PC-3 (cell line): ENCODE measurements at regions not wholly inside any gene's neighbourhood (a gene's known extent, or its start where the extent isn't known, plus 50 kb on each side); places are given as distances from the start of the nearest gene placed in this dataset.

ENCODE experiments used
- ATAC-seq: fragments of 200-7000 bp; cut with Tn5 transposase; 2 replicates; pipeline ENCODE4 v1.9.1; 2020; ENCODE audit warnings: mild to moderate bottlenecking, moderate library complexity
- BruUV-seq: library from RNA; stranded (reverse); fragments of 400-500 nt; replicated peaks from 2 replicates; lab custom pipeline; 2021; lab: Mats Ljungman, UMichigan
- CTCF ChIA-PET: fragments of 300-600 bp; sonication (Branson Sonifier 250); formaldehyde crosslinking; loops from one replicate; lab custom pipeline; 2022; ENCODE audit warnings: antibody characterized with exemption; lab: Charles Lee
- POLR2A ChIA-PET: fragments of 300-600 bp; sonication (Branson Sonifier 250); formaldehyde crosslinking; loops from one replicate; lab custom pipeline; 2022; ENCODE audit warnings: antibody characterized with exemption; ENCODE audit not compliant: unreplicated experiment; lab: Charles Lee
- DNase-seq: peaks from one replicate; pipeline ENCODE4 v3.0.0-alpha.2; 2015
- H2AFZ ChIP-seq: fragments of 300-600 bp; sonication (generic); 2 replicates; pipeline ENCODE4 v1.6.0; 2016; ENCODE audit warnings: antibody characterized with exemption, low read length
- H3F3A ChIP-seq: fragments of 300-600 bp; sonication (generic); one replicate; pipeline ENCODE4 v1.6.0; 2017; ENCODE audit warnings: antibody characterized with exemption, low read length, control low read depth, mild to moderate bottlenecking; ENCODE audit not compliant: unreplicated experiment
- H3K27ac ChIP-seq: fragments of 300-600 bp; sonication (generic); 2 replicates; pipeline ENCODE4 v1.5.1; 2016; ENCODE audit warnings: mild to moderate bottlenecking, low read length
- H3K27me3 ChIP-seq: fragments of 300-600 bp; sonication (generic); 2 replicates; pipeline ENCODE4 v1.6.1; 2016; ENCODE audit warnings: low read length, mixed read lengths
- H3K36me3 ChIP-seq: fragments of 300-600 bp; sonication (generic); 2 replicates; pipeline ENCODE4 v1.6.1; 2016; ENCODE audit warnings: low read depth, mixed run types, low read length, mixed read lengths
- H3K4me1 ChIP-seq: fragments of 300-600 bp; sonication (generic); 2 replicates; pipeline ENCODE4 v1.5.1; 2016; ENCODE audit warnings: low read length; ENCODE audit not compliant: insufficient read depth
- H3K4me2 ChIP-seq: fragments of 300-600 bp; sonication (generic); 2 replicates; pipeline ENCODE4 v1.6.0; 2016; ENCODE audit warnings: low read length
- H3K4me3 ChIP-seq: fragments of 300-600 bp; sonication (generic); 2 replicates; pipeline ENCODE4 v1.5.1; 2016; ENCODE audit warnings: mild to moderate bottlenecking, low read length, mixed read lengths
- H3K79me2 ChIP-seq: fragments of 300-600 bp; sonication (generic); 2 replicates; pipeline ENCODE4 v1.6.1; 2017; ENCODE audit warnings: low read length, mixed read lengths
- H3K9ac ChIP-seq: fragments of 300-600 bp; sonication (generic); 2 replicates; pipeline ENCODE4 v1.6.0; 2016; ENCODE audit warnings: mild to moderate bottlenecking, low read length
- H3K9me2 ChIP-seq: fragments of 300-600 bp; sonication (generic); replicated peaks from 2 replicates; pipeline ENCODE4 v1.6.1; 2016; ENCODE audit warnings: mixed run types, low read length, mixed read lengths
- H3K9me3 ChIP-seq: fragments of 300-600 bp; sonication (generic); 2 replicates; pipeline ENCODE4 v1.6.1; 2016; ENCODE audit warnings: low read length, mixed read lengths
- H4K20me1 ChIP-seq: fragments of 300-600 bp; sonication (generic); 2 replicates; pipeline ENCODE4 v1.6.1; 2016; ENCODE audit warnings: low read length, mixed read lengths
- EZH2 ChIP-seq: fragments of 300-600 bp; sonication (generic); IDR thresholded peaks from one replicate; pipeline ENCODE4 v1.6.1; 2017; ENCODE audit warnings: antibody characterized with exemption, mild to moderate bottlenecking, low read length; ENCODE audit not compliant: unreplicated experiment
- EZH2phosphoT487 ChIP-seq: fragments of 300-600 bp; sonication (generic); IDR thresholded peaks from 2 replicates; pipeline ENCODE4 v1.6.1; 2018; ENCODE audit warnings: mild to moderate bottlenecking, antibody characterized with exemption, low read length, borderline replicate concordance
- intact Hi-C: fragments of 100-400 bp; cut with micrococcal nuclease; formaldehyde crosslinking; loops from 2 replicates; pipeline ENCODE4 v1.9.0; 2023
- TF ChIP-seq, protein P1 (sequence below): fragments of 300-600 bp; sonication (generic); conservative IDR thresholded peaks from 2 replicates; pipeline ENCODE4 v1.5.1; 2017; ENCODE audit warnings: antibody characterized with exemption, low read depth, mild to moderate bottlenecking, low read length

DNA sequence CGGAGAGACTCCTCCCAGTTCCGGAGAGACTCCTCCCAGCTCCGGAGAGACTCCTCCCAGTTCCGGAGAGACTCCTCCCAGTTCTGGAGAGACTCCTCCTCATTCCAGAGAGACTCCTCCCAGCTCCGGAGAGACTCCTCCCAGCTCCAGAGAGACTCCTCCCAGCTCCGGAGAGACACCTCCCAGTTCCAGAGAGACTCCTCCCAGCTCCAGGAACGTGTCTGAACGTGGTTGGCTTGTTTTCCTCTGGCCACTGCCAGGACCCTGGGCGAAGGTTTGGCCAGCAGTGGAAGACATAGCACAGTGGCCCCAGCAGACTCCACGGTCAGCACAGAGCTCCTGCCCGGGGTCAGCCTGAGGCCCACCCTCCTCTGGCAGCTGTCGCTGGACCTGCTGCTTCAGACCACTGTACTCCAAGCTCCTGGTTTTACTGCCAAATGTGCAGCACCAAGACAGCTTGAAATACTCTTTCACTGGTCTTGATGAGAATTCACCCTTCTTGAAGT lies 122.3 kb upstream of the AFDN start:
- intact Hi-C loops, result no loop called here
- no peaks in the 10 kb centered on the region for H3K36me3 ChIP-seq
- H3K4me2 ChIP-seq, result no peak overlapping the region
- H3K9ac ChIP-seq, result no peak overlapping the region
- H3K4me1 ChIP-seq, result peaks cover 10% of the 10 kb centered on the region
- H3K4me3 ChIP-seq, result no peak overlapping the region
- H3K9me2 ChIP-seq, result no peaks in the 10 kb centered on the region
- no peaks in the 10 kb centered on the region for H4K20me1 ChIP-seq
- H3K27ac ChIP-seq, result no peak overlapping the region
- no peak overlapping the region for H2AFZ ChIP-seq
- TF ChIP-seq, protein P1, sequence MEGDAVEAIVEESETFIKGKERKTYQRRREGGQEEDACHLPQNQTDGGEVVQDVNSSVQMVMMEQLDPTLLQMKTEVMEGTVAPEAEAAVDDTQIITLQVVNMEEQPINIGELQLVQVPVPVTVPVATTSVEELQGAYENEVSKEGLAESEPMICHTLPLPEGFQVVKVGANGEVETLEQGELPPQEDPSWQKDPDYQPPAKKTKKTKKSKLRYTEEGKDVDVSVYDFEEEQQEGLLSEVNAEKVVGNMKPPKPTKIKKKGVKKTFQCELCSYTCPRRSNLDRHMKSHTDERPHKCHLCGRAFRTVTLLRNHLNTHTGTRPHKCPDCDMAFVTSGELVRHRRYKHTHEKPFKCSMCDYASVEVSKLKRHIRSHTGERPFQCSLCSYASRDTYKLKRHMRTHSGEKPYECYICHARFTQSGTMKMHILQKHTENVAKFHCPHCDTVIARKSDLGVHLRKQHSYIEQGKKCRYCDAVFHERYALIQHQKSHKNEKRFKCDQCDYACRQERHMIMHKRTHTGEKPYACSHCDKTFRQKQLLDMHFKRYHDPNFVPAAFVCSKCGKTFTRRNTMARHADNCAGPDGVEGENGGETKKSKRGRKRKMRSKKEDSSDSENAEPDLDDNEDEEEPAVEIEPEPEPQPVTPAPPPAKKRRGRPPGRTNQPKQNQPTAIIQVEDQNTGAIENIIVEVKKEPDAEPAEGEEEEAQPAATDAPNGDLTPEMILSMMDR, result no peak
- H3K27me3 ChIP-seq, result peaks cover 14% of the 10 kb centered on the region; the same call in 1 of the 2 replicates
- no TSS peak for BruUV-seq
- H3K9me3 ChIP-seq, result no peaks in the 10 kb centered on the region
- ChIA-PET CTCF (no interaction called here), POLR2A (no interaction called here)
- no peaks in the 10 kb centered on the region for H3K79me2 ChIP-seq
- DNase-seq, result no peak
- no peaks in the 10 kb centered on the region for H3F3A ChIP-seq
- ATAC-seq, result no peak

DNA sequence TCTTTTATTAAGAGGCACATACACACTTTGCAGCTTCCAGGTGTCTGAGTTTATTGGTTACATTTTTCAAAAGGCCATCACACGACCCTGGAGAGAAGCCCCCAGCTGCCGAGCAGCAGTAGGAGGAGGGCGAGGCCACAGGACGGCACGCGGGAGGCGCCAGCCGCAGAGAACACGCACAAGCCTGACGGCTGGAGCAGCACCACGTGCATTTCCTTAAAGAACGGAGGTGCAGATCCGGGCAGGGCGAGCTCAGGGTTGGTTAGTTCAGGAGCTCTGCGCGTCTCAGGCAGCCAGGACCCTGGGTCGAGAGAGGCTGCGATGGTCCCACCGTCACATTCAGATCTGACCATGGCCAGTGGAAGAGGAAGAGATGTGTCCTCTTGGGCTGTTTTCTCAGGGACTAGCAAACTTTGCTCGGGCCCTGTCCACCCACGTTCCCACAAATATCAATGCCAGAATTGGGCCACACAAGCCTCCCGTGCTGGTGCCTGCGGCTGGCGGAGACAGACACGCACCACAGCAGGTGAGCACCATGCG lies 121.4 kb upstream of the AFDN start:
- H2AFZ ChIP-seq, result no peak overlapping the region
- H3K4me2 ChIP-seq, result no peak overlapping the region
- H3F3A ChIP-seq, result no peaks in the 10 kb centered on the region
- intact Hi-C loops, result no loop called here
- H3K27ac ChIP-seq, result no peak overlapping the region
- H3K9me2 ChIP-seq, result no peaks in the 10 kb centered on the region
- POLR2A ChIA-PET, result no interaction called here
- ATAC-seq (no peak), DNase-seq (no peak)
- H3K9me3 ChIP-seq, result no peaks in the 10 kb centered on the region
- TF ChIP-seq EZH2phosphoT487 (no peak), EZH2 (no peak)
- TF ChIP-seq, protein P1, result no peak
- CTCF ChIA-PET, result no interaction called here
- H3K36me3 ChIP-seq, result no peaks in the 10 kb centered on the region
- H4K20me1 ChIP-seq, result no peaks in the 10 kb centered on the region
- H3K4me1 ChIP-seq, result 0 out of 2 replicates have a peak, but pooled peaks cover 1% of the 10 kb centered on the region
- H3K79me2 ChIP-seq, result no peaks in the 10 kb centered on the region
- no TSS peak for BruUV-seq
- H3K27me3 ChIP-seq, result peaks cover 17% of the 10 kb centered on the region
- no peak overlapping the region for H3K4me3 ChIP-seq
- no peak overlapping the region for H3K9ac ChIP-seq

DNA sequence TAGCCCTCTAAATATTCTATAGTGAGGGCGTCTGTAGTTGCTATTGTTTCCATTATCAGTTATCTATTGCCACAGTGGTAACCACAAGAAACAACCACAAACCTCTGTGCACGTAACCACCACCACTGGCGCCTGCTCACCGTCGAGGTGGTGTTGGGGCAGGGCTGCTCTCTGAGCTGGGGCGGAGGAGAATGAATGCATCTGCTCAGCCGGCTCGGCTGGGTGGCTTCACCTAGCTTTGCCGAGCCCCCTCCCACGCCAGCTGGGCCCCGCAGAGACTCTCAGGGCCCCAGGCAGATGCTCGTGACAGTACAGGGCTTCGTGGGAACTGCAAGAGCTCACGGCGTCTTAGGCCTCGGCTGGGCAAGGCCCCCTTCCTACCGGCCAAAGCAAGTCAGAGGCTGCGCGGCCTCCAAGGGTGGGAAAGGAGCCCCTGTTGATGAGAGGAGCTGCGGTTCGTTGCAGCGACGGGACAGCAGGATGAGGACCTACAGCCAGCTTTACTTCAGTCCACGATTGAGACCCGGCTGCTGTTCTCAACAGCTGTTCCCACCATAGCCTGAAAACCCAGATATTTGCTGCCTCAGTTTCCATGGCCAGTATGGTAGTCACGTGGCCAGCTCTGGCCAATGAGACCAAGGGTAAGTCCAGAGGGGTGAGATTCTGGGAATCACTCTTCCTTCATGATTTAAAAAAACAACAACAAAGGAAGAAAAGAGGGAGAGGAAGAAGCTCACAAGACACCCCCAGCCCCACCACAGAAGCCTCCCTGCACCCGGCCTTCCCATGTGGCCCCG lies 120.2 kb upstream of the AFDN start:
- intact Hi-C loops, result no loop called here
- peaks cover 22% of the 10 kb centered on the region for H3K27me3 ChIP-seq
- H3K9me2 ChIP-seq, result no peaks in the 10 kb centered on the region
- no peaks in the 10 kb centered on the region for H3K9me3 ChIP-seq
- H3K4me3 ChIP-seq, result no peak overlapping the region
- H4K20me1 ChIP-seq, result no peaks in the 10 kb centered on the region
- H3K4me2 ChIP-seq, result no peak overlapping the region
- no peak overlapping the region for H3K27ac ChIP-seq
- ChIA-PET POLR2A (no interaction called here), CTCF (no interaction called here)
- no peak for TF ChIP-seq EZH2phosphoT487
- no peak for TF ChIP-seq EZH2
- TF ChIP-seq, protein P1, result no peak
- H3K9ac ChIP-seq, result no peak overlapping the region
- ATAC-seq (no peak), DNase-seq (no peak)
- H2AFZ ChIP-seq, result no peak overlapping the region
- BruUV-seq, result no TSS peak
- no peaks in the 10 kb centered on the region for H3F3A ChIP-seq
- H3K36me3 ChIP-seq, result no peaks in the 10 kb centered on the region
- no peaks in the 10 kb centered on the region for H3K79me2 ChIP-seq
- no peaks in the 10 kb centered on the region for H3K4me1 ChIP-seq
